GM12891 (cell line): ENCODE measurements at regions not wholly inside any gene's neighbourhood (a gene's known extent, or its start where the extent isn't known, plus 50 kb on each side); places are given as distances from the start of the nearest gene placed in this dataset.

ENCODE experiments used
- POLR2A ChIP-seq: IDR thresholded peaks from 2 replicates; pipeline ENCODE4 v1.6.1; 2011; ENCODE audit warnings: low read depth, low read length, control low read depth
- POLR2AphosphoS5 ChIP-seq: IDR thresholded peaks from 2 replicates; pipeline ENCODE4 v1.6.1; 2011; ENCODE audit warnings: low read depth, low read length, control low read depth
- TAF1 ChIP-seq: IDR thresholded peaks from 2 replicates; pipeline ENCODE4 v1.6.1; 2011; ENCODE audit warnings: low read depth, low read length, control low read depth

- TF ChIP-seq POLR2A (no peak), TAF1 (no peak), POLR2AphosphoS5 (no peak)
Measured at GRCh38 chr18:40348196-40348595, 1606.8 kb upstream of the PIK3C3 start.
